IMR-90 (cell line): ENCODE measurements at regions not wholly inside any gene's neighbourhood (a gene's known extent, or its start where the extent isn't known, plus 50 kb on each side); places are given as distances from the start of the nearest gene placed in this dataset.
A peak's percentile ranks its signal among the peaks of the same experiment; 100 is the strongest.

Experiments used
- ATAC-seq: fragments of 200-7000 bp; cut with Tn5 transposase; 2 replicates; pipeline ENCODE4 v1.9.1; 2020; ENCODE audit warnings: low read depth, mild to moderate bottlenecking, moderate library complexity
- BruUV-seq: library from RNA; stranded (reverse); fragments of 400-500 nt; replicated peaks from 2 replicates; lab custom pipeline; 2021; lab: Mats Ljungman, UMichigan
- CTCF ChIA-PET: fragments of 300-600 bp; formaldehyde crosslinking; extraction: SDS; loops from one replicate; lab custom pipeline; 2021; ENCODE audit warnings: antibody characterized with exemption; lab: Yijun Ruan, JAX
- POLR2A ChIA-PET: fragments of 300-600 bp; sonication (Branson Sonifier 250); formaldehyde crosslinking; loops from one replicate; lab custom pipeline; 2022; ENCODE audit warnings: antibody characterized with exemption; ENCODE audit not compliant: unreplicated experiment; lab: Charles Lee
- DNase-seq: peaks from one replicate; pipeline ENCODE4 v3.0.0; 2013
- H2AFZ ChIP-seq: replicated peaks from 2 replicates; pipeline ENCODE3; 2013; ENCODE audit warnings: low read length, mild to moderate bottlenecking; ENCODE audit not compliant: poor library complexity
- H2AK5ac ChIP-seq: 2 replicates; pipeline ENCODE4 v1.6.1; 2013; ENCODE audit warnings: low read depth, low read length, inconsistent platforms
- H2AK9ac ChIP-seq: replicated peaks from 2 replicates; pipeline ENCODE3; 2013; ENCODE audit warnings: mild to moderate bottlenecking, low read depth, low read length, moderate library complexity; ENCODE audit not compliant: poor library complexity
- H2BK120ac ChIP-seq: 2 replicates; pipeline ENCODE4 v1.6.1; 2013; ENCODE audit warnings: low read depth, low read length, inconsistent platforms
- H2BK15ac ChIP-seq: 3 replicates; pipeline ENCODE4 v1.6.1; 2013; ENCODE audit warnings: low read depth, low read length, inconsistent platforms
- H2BK20ac ChIP-seq: 2 replicates; pipeline ENCODE4 v1.6.1; 2013; ENCODE audit warnings: low read depth, mild to moderate bottlenecking, inconsistent platforms, low read length, moderate library complexity
- H2BK5ac ChIP-seq: 2 replicates; pipeline ENCODE4 v1.6.1; 2013; ENCODE audit warnings: mild to moderate bottlenecking, low read depth, low read length, inconsistent platforms; ENCODE audit not compliant: poor library complexity, severe bottlenecking
- H3K14ac ChIP-seq: replicated peaks from 2 replicates; pipeline ENCODE4 v1.6.1; 2013; ENCODE audit warnings: low read depth, low read length, inconsistent platforms
- H3K18ac ChIP-seq: 2 replicates; pipeline ENCODE4 v1.6.1; 2013; ENCODE audit warnings: low read depth, low read length, control low read depth
- H3K23ac ChIP-seq: 2 replicates; pipeline ENCODE4 v1.6.1; 2013; ENCODE audit warnings: low read depth, low read length, inconsistent platforms
- H3K27ac ChIP-seq: 2 replicates; pipeline ENCODE4 v1.5.1; 2013; ENCODE audit warnings: mild to moderate bottlenecking, control low read depth, low read length; ENCODE audit not compliant: insufficient read depth
- H3K27me3 ChIP-seq: 2 replicates; pipeline ENCODE4 v1.6.1; 2013; ENCODE audit warnings: low read length; ENCODE audit not compliant: control insufficient read depth, insufficient read depth
- H3K36me3 ChIP-seq: 2 replicates; pipeline ENCODE4 v1.6.1; 2013; ENCODE audit warnings: low read length, mixed read lengths; ENCODE audit not compliant: control insufficient read depth, insufficient read depth
- H3K4ac ChIP-seq: 2 replicates; pipeline ENCODE4 v1.6.1; 2013; ENCODE audit warnings: low read depth, low read length, inconsistent platforms
- H3K4me1 ChIP-seq: 2 replicates; pipeline ENCODE4 v1.6.1; 2013; ENCODE audit warnings: low read length, mixed read lengths; ENCODE audit not compliant: control insufficient read depth, insufficient read depth
- H3K4me2 ChIP-seq: 2 replicates; pipeline ENCODE4 v1.6.1; 2013; ENCODE audit warnings: low read depth, mild to moderate bottlenecking, control low read depth, low read length, moderate library complexity
- H3K4me3 ChIP-seq: 2 replicates; pipeline ENCODE4 v1.5.1; 2013; ENCODE audit warnings: low read depth, mild to moderate bottlenecking, control low read depth, low read length, moderate library complexity; ENCODE audit not compliant: insufficient read depth
- H3K56ac ChIP-seq: 2 replicates; pipeline ENCODE4 v1.6.1; 2013; ENCODE audit warnings: low read length, inconsistent platforms; ENCODE audit not compliant: insufficient read depth; ENCODE audit errors: extremely low read depth
- H3K79me1 ChIP-seq, 2 experiments: 2 replicates each; pipeline ENCODE4 v1.6.1; 2013; ENCODE audit warnings: low read length in 2 of 2, inconsistent platforms in 1 of 2, low read depth in 1 of 2
- H3K9ac ChIP-seq: 2 replicates; pipeline ENCODE4 v1.6.1; 2013; ENCODE audit warnings: low read depth, low read length, control low read depth
- H3K9me1 ChIP-seq: 2 replicates; pipeline ENCODE4 v1.6.1; 2013; ENCODE audit warnings: low read length, inconsistent platforms; ENCODE audit not compliant: insufficient read depth
- H3K9me3 ChIP-seq: 2 replicates; pipeline ENCODE4 v1.6.1; 2013; ENCODE audit warnings: low read length; ENCODE audit not compliant: control insufficient read depth, insufficient read depth
- H4K20me1 ChIP-seq: 2 replicates; pipeline ENCODE4 v1.6.1; 2013; ENCODE audit warnings: low read length, inconsistent platforms; ENCODE audit not compliant: insufficient read depth
- H4K5ac ChIP-seq: 2 replicates; pipeline ENCODE4 v1.6.1; 2013; ENCODE audit warnings: mild to moderate bottlenecking, low read depth, low read length, control low read depth
- H4K8ac ChIP-seq, 2 experiments: 2 replicates each; pipeline ENCODE4 v1.6.1; 2013; ENCODE audit warnings: low read depth in 2 of 2, low read length in 2 of 2, control low read depth in 1 of 2, inconsistent platforms in 1 of 2
- H4K91ac ChIP-seq: 2 replicates; pipeline ENCODE4 v1.6.1; 2013; ENCODE audit warnings: low read depth, low read length, inconsistent platforms; ENCODE audit not compliant: insufficient read depth
- POLR2A ChIP-seq: IDR thresholded peaks from 2 replicates; pipeline ENCODE4 v1.6.1; 2012; ENCODE audit warnings: mild to moderate bottlenecking, low read depth, low read length
- RAD21 ChIP-seq: IDR thresholded peaks from 2 replicates; pipeline ENCODE4 v1.6.1; 2012; ENCODE audit warnings: low read length, improper control_type of control experiment
- RCOR1 ChIP-seq: IDR thresholded peaks from 2 replicates; pipeline ENCODE4 v1.6.1; 2012; ENCODE audit warnings: mild to moderate bottlenecking, low read length, improper control_type of control experiment; ENCODE audit not compliant: insufficient replicate concordance
- USF2 ChIP-seq: fragments of 150-350 bp; IDR thresholded peaks from 2 replicates; pipeline ENCODE4 v1.6.1; 2017; ENCODE audit warnings: mild to moderate bottlenecking, antibody characterized with exemption, low read length, low read depth
- WGBS, 2 experiments: methylation state at CpG; one replicate each; pipeline versions ENCODE4 v1.1.5 to v1.1.7; 2013; ENCODE audit warnings: missing lambda C conversion rate in 2 of 2; ENCODE audit not compliant: insufficient read length in 1 of 2; ENCODE audit errors: extremely low coverage in 2 of 2; 5-methylcytosine and 5-hydroxymethylcytosine counted together
- dilution Hi-C: fragments of 300-500 bp; cut with HindIII; formaldehyde crosslinking; loops from one replicate; pipeline ENCODE4 v1.14.3; 2018; ENCODE audit warnings: low sequenced_read_pairs; ENCODE audit not compliant: unreplicated experiment
- in situ Hi-C: fragments of 300-500 bp; cut with MboI; formaldehyde crosslinking; loops from 3 replicates; pipeline ENCODE4 v1.14.3; 2019; ENCODE audit warnings: low sequenced_read_pairs, inconsistent platforms, mixed read lengths
- intact Hi-C: fragments of 100-400 bp; cut with micrococcal nuclease; formaldehyde crosslinking; loops from 2 replicates; pipeline ENCODE4 v1.10.0; 2022

DNA sequence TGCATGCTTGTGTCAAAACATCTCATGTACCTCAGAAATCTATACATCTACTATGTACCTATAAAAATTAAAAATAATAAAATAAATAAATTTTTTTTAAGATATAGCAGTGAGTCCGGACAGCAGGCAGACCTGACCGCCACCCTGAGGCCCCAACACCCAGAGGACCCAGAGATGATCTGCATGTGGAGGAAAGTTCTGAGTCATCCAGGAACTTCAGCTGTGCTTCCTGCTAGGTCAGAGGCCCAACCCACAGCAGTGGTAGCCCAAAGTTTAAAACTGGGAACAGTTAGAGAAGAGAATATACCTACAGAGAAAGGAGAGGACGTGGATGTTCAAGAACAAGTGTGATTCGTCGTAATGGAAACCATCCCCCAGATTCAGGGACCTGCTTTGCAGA, 683.7 kb upstream of the NRP1 start:
- Histone ChIP-seq H3K4ac (no peak overlapping the region), H3K4me2 (no peak overlapping the region), H3K27ac (no peak overlapping the region), H4K8ac (no peak overlapping the region), H3K18ac (no peak overlapping the region), H2AFZ (no peak overlapping the region), H2BK120ac (no peak overlapping the region), H3K9me3 (no peaks in the 10 kb centered on the region; the same call in 1 of the 2 replicates), H4K5ac (no peak overlapping the region), H2BK5ac (no peak overlapping the region), H3K36me3 (no peaks in the 10 kb centered on the region), H3K9ac (no peak overlapping the region), H2AK9ac (no peak overlapping the region), H4K20me1 (no peaks in the 10 kb centered on the region), H3K56ac (no peak overlapping the region), H4K91ac (no peak overlapping the region), H3K9me1 (no peaks in the 10 kb centered on the region), H3K4me3 (no peak overlapping the region), H2BK20ac (no peak overlapping the region), H3K14ac (no peak overlapping the region), H3K79me1 (no peaks in the 10 kb centered on the region), H3K4me1 (no peaks in the 10 kb centered on the region), H3K27me3 (peaks cover 9% of the 10 kb centered on the region), H3K23ac (no peak overlapping the region), H2AK5ac (no peak overlapping the region), H2BK15ac (no peak overlapping the region)
- POLR2A ChIA-PET = no interaction called here
- no peak for TF ChIP-seq USF2
- no peak for TF ChIP-seq POLR2A
- no peak for TF ChIP-seq RCOR1
- no peak for TF ChIP-seq RAD21
- peak; percentile 26 for DNase-seq
- no peak for ATAC-seq
- BruUV-seq = no TSS peak
- CTCF ChIA-PET = interaction anchor here (0.9 kb wide), 1 partner anchor 14 kb away, joined by 8 read pairs; no protein-coding TSS in a partner anchor
- intact Hi-C loops (no loop called here), dilution Hi-C loops (no loop called here), in situ Hi-C loops (no loop called here)
- WGBS, 2 experiments = 90% methylated on average over 2 of the region's 5 CpGs; no CpG with 5 or more reads in 1 of the 2 experiments
